A172 (cell line): ENCODE measurements at regions not wholly inside any gene's neighbourhood (a gene's known extent, or its start where the extent isn't known, plus 50 kb on each side); places are given as distances from the start of the nearest gene placed in this dataset.
"Not testable (repeated sequence)": the region's sequence is repeated elsewhere in the genome, so short reads cannot be mapped to it uniquely, and the experiment has no call there.

Experiments used
- DNase-seq: peaks from one replicate; pipeline ENCODE4 v3.0.0-alpha.2; 2015; ENCODE audit warnings: low spot score

- peak; percentile 3 for DNase-seq
These were observed 213.0 kb downstream of the NKX6-1 start for GRCh38 chr4:84286048-84286447.

- DNase-seq, result peak; percentile 66
These were observed 219.4 kb downstream of the NKX6-1 start for GRCh38 chr4:84279678-84280077.

- no peak for DNase-seq
These were observed 221.2 kb downstream of the NKX6-1 start for GRCh38 chr4:84277923-84278322.

GRCh38 chr4:84276752-84277151 is 222.3 kb downstream of the NKX6-1 start:
- no peak for DNase-seq

GRCh38 chr4:84269536-84270044 is 229.5 kb downstream of the NKX6-1 start:
- DNase-seq, result no peak

GRCh38 chr4:84264652-84265051 is 234.4 kb downstream of the NKX6-1 start:
- DNase-seq, result no peak

GRCh38 chr4:84263415-84263814 is 235.7 kb downstream of the NKX6-1 start:
- no peak for DNase-seq

GRCh38 chr4:84260495-84260894 is 238.6 kb downstream of the NKX6-1 start:
- DNase-seq, result no peak

- peak; percentile 5 for DNase-seq
These were observed 239.9 kb downstream of the NKX6-1 start for GRCh38 chr4:84258905-84259830.

GRCh38 chr4:84254537-84254936 is 244.6 kb downstream of the NKX6-1 start:
- no peak for DNase-seq

GRCh38 chr4:84249521-84249920 is 249.6 kb downstream of the NKX6-1 start:
- DNase-seq, result no peak

- DNase-seq, result not testable (repeated sequence)
These were observed 254.1 kb downstream of the NKX6-1 start for GRCh38 chr4:84245042-84245441.

- not testable (repeated sequence) for DNase-seq
These were observed 254.7 kb downstream of the NKX6-1 start for GRCh38 chr4:84244346-84244801.

GRCh38 chr4:84243685-84244084 is 255.4 kb downstream of the NKX6-1 start:
- DNase-seq, result no peak

- DNase-seq, result no peak
These were observed 259.7 kb downstream of the NKX6-1 start for GRCh38 chr4:84239278-84239845.

- DNase-seq, result no peak
These were observed 260.6 kb downstream of the NKX6-1 start for GRCh38 chr4:84238247-84239090.

GRCh38 chr4:84237008-84237407 is 262.1 kb downstream of the NKX6-1 start:
- peak; percentile 38 for DNase-seq

GRCh38 chr4:84235126-84235944 is 263.8 kb downstream of the NKX6-1 start:
- DNase-seq, result no peak

GRCh38 chr4:84232309-84233095 is 266.6 kb downstream of the NKX6-1 start:
- peak; percentile 51 for DNase-seq

GRCh38 chr4:84231539-84232055 is 267.5 kb downstream of the NKX6-1 start:
- no peak for DNase-seq
